Breast epithelium (tissue), 4 donors: ENCODE measurements at regions not wholly inside any gene's neighbourhood (a gene's known extent, or its start where the extent isn't known, plus 50 kb on each side); places are given as distances from the start of the nearest gene placed in this dataset.

ENCODE experiments used
- DNase-seq, 2 donors: peaks; one replicate each; pipeline ENCODE4 v3.0.0-alpha.2; 2019; ENCODE audit warnings: low spot score in 2 of 2
- H3K27ac ChIP-seq, 2 donors: fragments of 200-600 bp; sonication (generic) in 1 of 2; one replicate each; pipeline ENCODE4 v1.5.1; 2016 to 2019; ENCODE audit warnings: mild to moderate bottlenecking in 1 of 2
- H3K27me3 ChIP-seq, 2 donors: fragments of 200-600 bp; sonication (generic) in 1 of 2; one replicate each; pipeline versions ENCODE4 v1.5.1 to v1.6.0; 2017 to 2019; ENCODE audit warnings: control low read depth in 1 of 2, mild to moderate bottlenecking in 1 of 2
- H3K36me3 ChIP-seq: fragments of 200-600 bp; one replicate; pipeline ENCODE4 v1.5.1; 2019
- H3K4me1 ChIP-seq, 2 donors: fragments of 200-600 bp; sonication (generic); one replicate each; pipeline ENCODE4 v1.5.1; 2016 to 2019; ENCODE audit warnings: control low read depth in 1 of 2
- H3K4me3 ChIP-seq, 3 donors: fragments of 200-600 bp; sonication (generic); 1 replicate in 2 of 3; 2 replicates in 1 of 3; pipeline ENCODE4 v1.5.1; 2016 to 2019; ENCODE audit warnings: mild to moderate bottlenecking in 3 of 3, moderate library complexity in 2 of 3
- H3K9me3 ChIP-seq, 2 donors: fragments of 200-600 bp; sonication (generic) in 1 of 2; one replicate each; pipeline ENCODE4 v1.5.1; 2016 to 2019; ENCODE audit warnings: control low read depth in 1 of 2
- POLR2A ChIP-seq: fragments of 450-650 bp; IDR thresholded peaks from one replicate; pipeline ENCODE4 v1.6.1; 2016; ENCODE audit warnings: antibody characterized with exemption, mild to moderate bottlenecking, moderate library complexity
- POLR2AphosphoS5 ChIP-seq, 3 donors: sonication (generic); formaldehyde crosslinking; IDR thresholded peaks; one replicate each; pipeline ENCODE4 v1.6.1; 2017; ENCODE audit warnings: antibody characterized with exemption in 3 of 3
- intact Hi-C: fragments of 100-400 bp; cut with DNase I; formaldehyde crosslinking; loops from one replicate; pipeline ENCODE4 v1.15.1; 2023; ENCODE audit warnings: low total_unique reads
- TF ChIP-seq, protein P1 (sequence below), 3 donors: fragments of 450-650 bp; IDR thresholded peaks; one replicate each; pipeline ENCODE4 v1.5.1; 2016 to 2017; ENCODE audit warnings: antibody characterized with exemption in 3 of 3, mild to moderate bottlenecking in 3 of 3, moderate library complexity in 3 of 3

DNA sequence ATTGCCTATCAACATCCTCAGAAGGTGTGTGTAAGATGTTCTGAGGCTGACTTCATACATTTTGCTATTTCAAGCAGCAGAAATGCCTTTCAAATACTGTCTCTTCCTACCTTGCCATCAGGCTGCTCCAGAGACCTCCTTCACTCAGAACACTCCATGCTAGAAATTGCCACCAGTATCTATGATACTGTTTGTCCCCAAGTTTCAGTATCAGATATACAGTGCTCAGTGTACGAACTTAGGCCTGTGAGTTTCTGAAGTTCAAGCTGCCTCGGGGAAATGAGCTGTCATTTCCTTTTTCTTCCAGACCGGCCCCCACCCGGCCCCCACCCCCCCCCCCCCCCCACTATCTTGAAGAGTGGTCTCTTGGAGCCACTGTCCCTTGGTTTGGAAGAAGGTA lies 373.4 kb upstream of the CHRM2 start:
- DNase-seq, result no peak
- Histone ChIP-seq H3K9me3 (no peaks in the 10 kb centered on the region), H3K4me3 (no peak overlapping the region), H3K4me1 (no peaks in the 10 kb centered on the region), H3K27me3 (no peaks in the 10 kb centered on the region), H3K36me3 (no peaks in the 10 kb centered on the region), H3K27ac (no peak overlapping the region)
- intact Hi-C loops, result no loop called here
- no peak for TF ChIP-seq POLR2AphosphoS5 (IDR thresholded peaks at IDR 0.05)
- TF ChIP-seq, protein P1, sequence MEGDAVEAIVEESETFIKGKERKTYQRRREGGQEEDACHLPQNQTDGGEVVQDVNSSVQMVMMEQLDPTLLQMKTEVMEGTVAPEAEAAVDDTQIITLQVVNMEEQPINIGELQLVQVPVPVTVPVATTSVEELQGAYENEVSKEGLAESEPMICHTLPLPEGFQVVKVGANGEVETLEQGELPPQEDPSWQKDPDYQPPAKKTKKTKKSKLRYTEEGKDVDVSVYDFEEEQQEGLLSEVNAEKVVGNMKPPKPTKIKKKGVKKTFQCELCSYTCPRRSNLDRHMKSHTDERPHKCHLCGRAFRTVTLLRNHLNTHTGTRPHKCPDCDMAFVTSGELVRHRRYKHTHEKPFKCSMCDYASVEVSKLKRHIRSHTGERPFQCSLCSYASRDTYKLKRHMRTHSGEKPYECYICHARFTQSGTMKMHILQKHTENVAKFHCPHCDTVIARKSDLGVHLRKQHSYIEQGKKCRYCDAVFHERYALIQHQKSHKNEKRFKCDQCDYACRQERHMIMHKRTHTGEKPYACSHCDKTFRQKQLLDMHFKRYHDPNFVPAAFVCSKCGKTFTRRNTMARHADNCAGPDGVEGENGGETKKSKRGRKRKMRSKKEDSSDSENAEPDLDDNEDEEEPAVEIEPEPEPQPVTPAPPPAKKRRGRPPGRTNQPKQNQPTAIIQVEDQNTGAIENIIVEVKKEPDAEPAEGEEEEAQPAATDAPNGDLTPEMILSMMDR (IDR thresholded peaks at IDR 0.05), result no peak
- no peak for TF ChIP-seq POLR2A

GRCh38 chr7:136492366-136492765 lies 376.1 kb upstream of the CHRM2 start:
- TF ChIP-seq, protein P1 (IDR thresholded peaks at IDR 0.05), result no peak
- TF ChIP-seq POLR2AphosphoS5 (IDR thresholded peaks at IDR 0.05), result no peak
- TF ChIP-seq POLR2A, result no peak
- DNase-seq, result no peak
- H3K9me3 ChIP-seq, result no peaks in the 10 kb centered on the region
- H3K4me3 ChIP-seq, result no peak overlapping the region
- no peaks in the 10 kb centered on the region for H3K4me1 ChIP-seq
- no peaks in the 10 kb centered on the region for H3K36me3 ChIP-seq
- intact Hi-C loops, result no loop called here
- H3K27me3 ChIP-seq, result no peaks in the 10 kb centered on the region
- no peak overlapping the region for H3K27ac ChIP-seq

DNA sequence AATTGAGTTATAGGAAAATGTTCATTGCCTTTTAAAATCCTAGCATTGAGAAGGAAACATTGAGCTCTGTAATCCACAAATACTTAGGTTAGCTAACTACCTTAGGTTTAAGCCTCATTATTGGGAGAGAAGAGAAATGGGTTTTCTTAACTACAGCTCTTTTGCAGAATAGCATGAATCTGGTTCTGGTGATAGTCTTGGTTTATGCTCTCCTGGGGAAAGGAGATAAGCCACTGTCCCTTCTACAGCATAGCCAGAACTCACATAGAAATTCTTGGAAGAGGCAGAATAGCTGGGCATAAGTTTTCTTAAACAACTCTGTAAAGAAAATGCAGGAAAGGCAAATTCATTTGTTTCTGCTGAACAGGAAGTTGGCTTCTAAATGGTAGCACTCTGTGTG lies 378.6 kb upstream of the CHRM2 start:
- Histone ChIP-seq H3K9me3 (no peaks in the 10 kb centered on the region), H3K27ac (no peak overlapping the region), H3K4me3 (no peak overlapping the region), H3K4me1 (no peaks in the 10 kb centered on the region), H3K27me3 (no peaks in the 10 kb centered on the region), H3K36me3 (no peaks in the 10 kb centered on the region)
- no peak for DNase-seq
- TF ChIP-seq POLR2A (no peak), POLR2AphosphoS5 (IDR thresholded peaks at IDR 0.05) (no peak)
- TF ChIP-seq, protein P1 (IDR thresholded peaks at IDR 0.05), result no peak
- intact Hi-C loops, result no loop called here

GRCh38 chr7:136480901-136481300 lies 387.6 kb upstream of the CHRM2 start:
- H3K4me3 ChIP-seq, result no peak overlapping the region
- H3K27me3 ChIP-seq, result no peaks in the 10 kb centered on the region
- intact Hi-C loops, result no loop called here
- no peak for DNase-seq
- TF ChIP-seq, protein P1 (IDR thresholded peaks at IDR 0.05), result no peak
- TF ChIP-seq POLR2AphosphoS5 (IDR thresholded peaks at IDR 0.05) (no peak), POLR2A (no peak)
- H3K36me3 ChIP-seq, result no peaks in the 10 kb centered on the region
- peaks cover 0 to 3% of the 10 kb centered on the region in 2 donors for H3K9me3 ChIP-seq
- H3K27ac ChIP-seq, result no peak overlapping the region
- H3K4me1 ChIP-seq, result no peaks in the 10 kb centered on the region

DNA sequence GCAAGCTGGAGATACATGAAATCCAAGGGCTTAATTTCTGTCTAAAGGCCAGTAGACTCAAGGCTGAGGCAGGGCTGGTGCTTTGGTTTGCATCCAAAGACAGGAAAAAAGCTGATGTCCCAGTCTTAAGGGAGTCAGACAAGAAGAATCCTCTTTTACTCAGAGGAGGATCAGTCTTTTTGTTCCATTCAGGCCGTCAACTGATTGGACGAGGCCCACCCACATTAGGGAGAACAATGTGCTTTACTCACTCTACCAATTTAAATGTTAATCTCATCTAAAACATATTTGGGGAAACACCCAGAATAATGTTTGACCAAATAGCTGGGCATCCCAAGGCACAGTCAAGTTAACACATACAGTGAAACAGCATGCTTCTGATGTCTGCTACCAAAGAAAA lies 388.5 kb upstream of the CHRM2 start:
- no peak overlapping the region for H3K27ac ChIP-seq
- H3K36me3 ChIP-seq, result no peaks in the 10 kb centered on the region
- TF ChIP-seq POLR2AphosphoS5 (IDR thresholded peaks at IDR 0.05), result no peak
- TF ChIP-seq POLR2A, result no peak
- TF ChIP-seq, protein P1 (IDR thresholded peaks at IDR 0.05), result no peak
- intact Hi-C loops, result no loop called here
- H3K9me3 ChIP-seq, result peaks cover 0 to 10% of the 10 kb centered on the region in 2 donors
- no peaks in the 10 kb centered on the region for H3K4me1 ChIP-seq
- H3K27me3 ChIP-seq, result no peaks in the 10 kb centered on the region
- no peak for DNase-seq
- H3K4me3 ChIP-seq, result no peak overlapping the region
